ENCODE measurements at regions not wholly inside any gene's neighbourhood (a gene's known extent, or its start where the extent isn't known, plus 50 kb on each side); places are given as distances from the start of the nearest gene placed in this dataset.

- CTCF ChIA-PET (ENCODE audit: partially characterized antibody), result interaction anchor here (0.6 to 0.8 kb wide), 3 partner anchors 10 to 75 kb away, joined by 3 read pairs; no protein-coding TSS in a partner anchor
- Histone ChIP-seq H2AFZ (ENCODE audit: low read length) (no peak overlapping the region), H2BK5ac (ENCODE audit: low read depth, low read length) (no peak overlapping the region)
- TF ChIP-seq JUND (IDR thresholded peaks at IDR 0.05; ENCODE audit: low read length) (no peak), CTBP2 (IDR thresholded peaks at IDR 0.05; ENCODE audit: borderline replicate concordance, insufficient read depth, insufficient read length, low read length) (no peak), CBX5 (IDR thresholded peaks at IDR 0.05; ENCODE audit: low read depth, low read length) (no peak), SAP30 (IDR thresholded peaks at IDR 0.05; ENCODE audit: insufficient read depth, insufficient replicate concordance, low read length) (no peak), TAF7 (optimal IDR thresholded peaks at IDR 0.05; ENCODE audit: borderline replicate concordance, low read depth, low read length) (no peak), TCF12 (IDR thresholded peaks at IDR 0.05; ENCODE audit: low read depth, low read length) (no peak)
- TF ChIP-seq, protein P1, sequence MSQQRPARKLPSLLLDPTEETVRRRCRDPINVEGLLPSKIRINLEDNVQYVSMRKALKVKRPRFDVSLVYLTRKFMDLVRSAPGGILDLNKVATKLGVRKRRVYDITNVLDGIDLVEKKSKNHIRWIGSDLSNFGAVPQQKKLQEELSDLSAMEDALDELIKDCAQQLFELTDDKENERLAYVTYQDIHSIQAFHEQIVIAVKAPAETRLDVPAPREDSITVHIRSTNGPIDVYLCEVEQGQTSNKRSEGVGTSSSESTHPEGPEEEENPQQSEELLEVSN (IDR thresholded peaks at IDR 0.05), result no peak
Measured at GRCh38 chr3:157647820-157648219, 144.6 kb upstream of the VEPH1 start.

More at GRCh38 chr3:157647820-157648219, 144.6 kb upstream of the VEPH1 start:
- H4K91ac ChIP-seq (replicated peaks; ENCODE audit: insufficient read length, low read length), result no peak overlapping the region
- no peak overlapping the region for H2AK5ac ChIP-seq (ENCODE audit: low read depth, low read length)
- H3K4me1 ChIP-seq (replicated peaks in 1 of 4; ENCODE audit: control insufficient read depth in 3 of 4, insufficient read depth in 4 of 4, low read length in 3 of 4), result no peaks in the 10 kb centered on the region
- no peaks in the 10 kb centered on the region for H3K36me3 ChIP-seq (ENCODE audit: control insufficient read depth in 2 of 4, insufficient read depth in 4 of 4, low read length in 3 of 4)
- no peak overlapping the region for H3K56ac ChIP-seq (replicated peaks; ENCODE audit: insufficient read length, low read depth, low read length)
- H3K9me3 ChIP-seq (ENCODE audit: insufficient read depth in 2 of 2, low read depth in 1 of 2, low read length in 1 of 2), result no peaks in the 10 kb centered on the region
- H3K4ac ChIP-seq (replicated peaks; ENCODE audit: insufficient read length, low read depth, low read length), result no peak overlapping the region
- no peak for FAIRE-seq
- DNase-seq (ENCODE audit: low read depth in 1 of 2, low spot score in 2 of 2), result no peak
- no peak overlapping the region for H3K9ac ChIP-seq (replicated peaks in 1 of 4; ENCODE audit: extremely low read depth in 1 of 4, low read depth in 3 of 4, low read length in 3 of 4)
- H3K27ac ChIP-seq (ENCODE audit: low read depth, low read length), result no peak overlapping the region
- no peak overlapping the region for H4K8ac ChIP-seq (ENCODE audit: extremely low read depth, insufficient read depth, low read length)
- no peak overlapping the region for H3K4me2 ChIP-seq (ENCODE audit: insufficient read depth in 1 of 2, low read depth in 2 of 2, low read length in 2 of 2)
- no peak overlapping the region for H2BK20ac ChIP-seq (ENCODE audit: low read length)
- H4K20me1 ChIP-seq (replicated peaks in 1 of 2; ENCODE audit: control insufficient read depth in 1 of 2, insufficient read depth in 2 of 2, low read length in 2 of 2), result no peaks in the 10 kb centered on the region
- 90% methylated on average over 4 of the region's 4 CpGs; no CpG with 5 or more reads in 1 of the 2 experiments for WGBS, 2 experiments (ENCODE audit: extremely low coverage in 1 of 2, insufficient coverage in 1 of 2, insufficient read length in 1 of 2, insufficient replicate concordance in 2 of 2, low coverage in 1 of 2, low lambda C conversion rate in 2 of 2, missing lambda C conversion rate in 1 of 2)
- H2BK12ac ChIP-seq (ENCODE audit: low read depth, low read length), result no peak overlapping the region
- no peaks in the 10 kb centered on the region for H3K23me2 ChIP-seq (ENCODE audit: low read depth, low read length)
- POLR2A ChIA-PET (ENCODE audit: partially characterized antibody), result no interaction called here
- no peak overlapping the region for H3K18ac ChIP-seq (ENCODE audit: extremely low read depth, low read length)
- no peak overlapping the region for H3K4me3 ChIP-seq (ENCODE audit: extremely low read depth in 1 of 4, insufficient read depth in 2 of 4, low read depth in 3 of 4, low read length in 4 of 4)
- H4K5ac ChIP-seq (ENCODE audit: insufficient read length, low read depth, low read length), result no peak overlapping the region
- no peak overlapping the region for H3K14ac ChIP-seq (ENCODE audit: insufficient read length)
- H3K23ac ChIP-seq (ENCODE audit: insufficient read length), result no peak overlapping the region
- no peak overlapping the region for H2BK15ac ChIP-seq (ENCODE audit: low read length)
- no peaks in the 10 kb centered on the region for H3K79me1 ChIP-seq (ENCODE audit: low read depth, low read length)
- H3K79me2 ChIP-seq (ENCODE audit: control insufficient read depth in 1 of 2, insufficient read depth in 2 of 2, low read length in 2 of 2), result no peaks in the 10 kb centered on the region
- H3K27me3 ChIP-seq (replicated peaks in 1 of 4; ENCODE audit: control insufficient read depth in 3 of 4, extremely low read depth in 1 of 4, insufficient read depth in 3 of 4, low read length in 3 of 4), result no peaks in the 10 kb centered on the region
- no peak overlapping the region for H2BK120ac ChIP-seq (replicated peaks; ENCODE audit: low read depth, low read length)
